ENCODE measurements at regions not wholly inside any gene's neighbourhood (a gene's known extent, or its start where the extent isn't known, plus 50 kb on each side); places are given as distances from the start of the nearest gene placed in this dataset.
A peak's percentile ranks its signal among the peaks of the same experiment; 100 is the strongest.

GRCh38 chr10:4028854-4029583 is 244.0 kb upstream of the KLF6 start:
- no peaks in the 10 kb centered on the region for H3K36me3 ChIP-seq
- H3K27me3 ChIP-seq (replicated peaks), result no peaks in the 10 kb centered on the region
- H3K4me1 ChIP-seq (replicated peaks), result no peaks in the 10 kb centered on the region
- no peaks in the 10 kb centered on the region; the same call in 1 of the 2 replicates for H3K9me3 ChIP-seq (replicated peaks)
- DNase-seq (ENCODE audit: low read depth in 1 of 2, low spot score in 2 of 2), result no peak
- no peak overlapping the region for H3K27ac ChIP-seq
- H3K4me3 ChIP-seq, result no peak overlapping the region

- H3K4me1 ChIP-seq (replicated peaks), result no peaks in the 10 kb centered on the region
- no peak overlapping the region for H3K27ac ChIP-seq
Measured at GRCh38 chr10:4028027-4028471, 243.0 kb upstream of the KLF6 start.

GRCh38 chr10:4025339-4025738 is 240.3 kb upstream of the KLF6 start:
- DNase-seq (ENCODE audit: low read depth in 1 of 2, low spot score in 2 of 2), result no peak
- Histone ChIP-seq H3K27ac (no peak overlapping the region), H3K4me3 (no peak overlapping the region), H3K9me3 (replicated peaks) (no peaks in the 10 kb centered on the region; the same call in 1 of the 2 replicates), H3K36me3 (no peaks in the 10 kb centered on the region), H3K27me3 (replicated peaks) (no peaks in the 10 kb centered on the region), H3K4me1 (replicated peaks) (no peaks in the 10 kb centered on the region)

More at GRCh38 chr10:4028027-4028471, 243.0 kb upstream of the KLF6 start:
- Histone ChIP-seq H3K4me3 (no peak overlapping the region), H3K27me3 (replicated peaks) (no peaks in the 10 kb centered on the region), H3K9me3 (replicated peaks) (no peaks in the 10 kb centered on the region; the same call in 1 of the 2 replicates), H3K36me3 (no peaks in the 10 kb centered on the region)
- no peak for DNase-seq (ENCODE audit: low read depth in 1 of 2, low spot score in 2 of 2)

- no peaks in the 10 kb centered on the region for H3K4me1 ChIP-seq (replicated peaks)
- no peak for DNase-seq (ENCODE audit: low read depth in 1 of 2, low spot score in 2 of 2)
- no peaks in the 10 kb centered on the region for H3K36me3 ChIP-seq
- no peak overlapping the region for H3K27ac ChIP-seq
- H3K9me3 ChIP-seq (replicated peaks), result no peaks in the 10 kb centered on the region; the same call in 1 of the 2 replicates
- H3K4me3 ChIP-seq, result no peak overlapping the region
- H3K27me3 ChIP-seq (replicated peaks), result no peaks in the 10 kb centered on the region
Measured at GRCh38 chr10:4024516-4025245, 239.7 kb upstream of the KLF6 start.

- H3K4me1 ChIP-seq (replicated peaks), result no peaks in the 10 kb centered on the region
- no peaks in the 10 kb centered on the region for H3K27me3 ChIP-seq (replicated peaks)
- no peak overlapping the region for H3K4me3 ChIP-seq
- no peak for DNase-seq (ENCODE audit: low read depth in 1 of 2, low spot score in 2 of 2)
- no peaks in the 10 kb centered on the region for H3K36me3 ChIP-seq
- H3K27ac ChIP-seq, result no peak overlapping the region
- H3K9me3 ChIP-seq (replicated peaks), result no peaks in the 10 kb centered on the region; the same call in 1 of the 2 replicates
Measured at GRCh38 chr10:4024027-4024426, 239.0 kb upstream of the KLF6 start.

GRCh38 chr10:4022473-4022872 is 237.5 kb upstream of the KLF6 start:
- Histone ChIP-seq H3K36me3 (no peaks in the 10 kb centered on the region), H3K27ac (no peak overlapping the region), H3K9me3 (replicated peaks) (no peaks in the 10 kb centered on the region), H3K4me3 (no peak overlapping the region), H3K4me1 (replicated peaks) (no peaks in the 10 kb centered on the region), H3K27me3 (replicated peaks) (no peaks in the 10 kb centered on the region)
- DNase-seq (ENCODE audit: low read depth in 1 of 2, low spot score in 2 of 2), result no peak

GRCh38 chr10:4020631-4021030 is 235.6 kb upstream of the KLF6 start:
- Histone ChIP-seq H3K36me3 (no peaks in the 10 kb centered on the region), H3K4me3 (no peak overlapping the region), H3K27me3 (replicated peaks) (no peaks in the 10 kb centered on the region), H3K4me1 (replicated peaks) (no peaks in the 10 kb centered on the region), H3K9me3 (replicated peaks) (no peaks in the 10 kb centered on the region), H3K27ac (no peak overlapping the region)
- DNase-seq (ENCODE audit: low read depth in 1 of 2, low spot score in 2 of 2), result no peak

- no peak for DNase-seq (ENCODE audit: low read depth in 1 of 2, low spot score in 2 of 2)
- H3K9me3 ChIP-seq (replicated peaks), result no peaks in the 10 kb centered on the region
- H3K27me3 ChIP-seq (replicated peaks), result no peaks in the 10 kb centered on the region
Measured at GRCh38 chr10:4018054-4018511, 233.1 kb upstream of the KLF6 start.

GRCh38 chr10:4017336-4017735 is 232.3 kb upstream of the KLF6 start:
- H3K27ac ChIP-seq, result no peak overlapping the region
- H3K27me3 ChIP-seq (replicated peaks), result no peaks in the 10 kb centered on the region
- no peak overlapping the region for H3K4me3 ChIP-seq
- no peaks in the 10 kb centered on the region for H3K4me1 ChIP-seq (replicated peaks)
- no peaks in the 10 kb centered on the region for H3K36me3 ChIP-seq
- no peak for DNase-seq (ENCODE audit: low read depth in 1 of 2, low spot score in 2 of 2)
- no peaks in the 10 kb centered on the region for H3K9me3 ChIP-seq (replicated peaks)

More at GRCh38 chr10:4018054-4018511, 233.1 kb upstream of the KLF6 start:
- Histone ChIP-seq H3K36me3 (no peaks in the 10 kb centered on the region), H3K4me1 (replicated peaks) (no peaks in the 10 kb centered on the region), H3K4me3 (no peak overlapping the region), H3K27ac (no peak overlapping the region)

GRCh38 chr10:4016214-4016740 is 231.3 kb upstream of the KLF6 start:
- no peaks in the 10 kb centered on the region for H3K4me1 ChIP-seq (replicated peaks)
- H3K27me3 ChIP-seq (replicated peaks), result no peaks in the 10 kb centered on the region
- H3K36me3 ChIP-seq, result no peaks in the 10 kb centered on the region
- no peak overlapping the region for H3K27ac ChIP-seq
- no peaks in the 10 kb centered on the region for H3K9me3 ChIP-seq (replicated peaks)
- peak in 1 of 2 experiments; percentile 27 for DNase-seq (ENCODE audit: low read depth in 1 of 2, low spot score in 2 of 2)
- H3K4me3 ChIP-seq, result no peak overlapping the region

- DNase-seq (ENCODE audit: low read depth in 1 of 2, low spot score in 2 of 2), result peak in 1 of 2 experiments; percentile 32
- Histone ChIP-seq H3K27me3 (replicated peaks) (no peaks in the 10 kb centered on the region), H3K4me1 (replicated peaks) (no peaks in the 10 kb centered on the region), H3K27ac (no peak overlapping the region), H3K9me3 (replicated peaks) (no peaks in the 10 kb centered on the region), H3K36me3 (no peaks in the 10 kb centered on the region), H3K4me3 (no peak overlapping the region)
Measured at GRCh38 chr10:4013651-4014121, 228.7 kb upstream of the KLF6 start.

- H3K4me1 ChIP-seq (replicated peaks), result no peaks in the 10 kb centered on the region
- H3K36me3 ChIP-seq, result no peaks in the 10 kb centered on the region
- H3K27ac ChIP-seq, result no peak overlapping the region
- no peak overlapping the region for H3K4me3 ChIP-seq
- no peaks in the 10 kb centered on the region for H3K9me3 ChIP-seq (replicated peaks)
- no peak for DNase-seq (ENCODE audit: low read depth in 1 of 2, low spot score in 2 of 2)
- no peaks in the 10 kb centered on the region for H3K27me3 ChIP-seq (replicated peaks)
Measured at GRCh38 chr10:4012848-4013247, 227.8 kb upstream of the KLF6 start.

- H3K4me1 ChIP-seq (replicated peaks), result no peaks in the 10 kb centered on the region
- H3K9me3 ChIP-seq (replicated peaks), result no peaks in the 10 kb centered on the region
- H3K4me3 ChIP-seq, result no peak overlapping the region
- no peak overlapping the region for H3K27ac ChIP-seq
- H3K27me3 ChIP-seq (replicated peaks), result no peaks in the 10 kb centered on the region
- H3K36me3 ChIP-seq, result no peaks in the 10 kb centered on the region
- no peak for DNase-seq (ENCODE audit: low read depth in 1 of 2, low spot score in 2 of 2)
Measured at GRCh38 chr10:4011136-4011812, 226.3 kb upstream of the KLF6 start.
